ENCODE measurements at regions not wholly inside any gene's neighbourhood (a gene's known extent, or its start where the extent isn't known, plus 50 kb on each side); places are given as distances from the start of the nearest gene placed in this dataset.

DNA sequence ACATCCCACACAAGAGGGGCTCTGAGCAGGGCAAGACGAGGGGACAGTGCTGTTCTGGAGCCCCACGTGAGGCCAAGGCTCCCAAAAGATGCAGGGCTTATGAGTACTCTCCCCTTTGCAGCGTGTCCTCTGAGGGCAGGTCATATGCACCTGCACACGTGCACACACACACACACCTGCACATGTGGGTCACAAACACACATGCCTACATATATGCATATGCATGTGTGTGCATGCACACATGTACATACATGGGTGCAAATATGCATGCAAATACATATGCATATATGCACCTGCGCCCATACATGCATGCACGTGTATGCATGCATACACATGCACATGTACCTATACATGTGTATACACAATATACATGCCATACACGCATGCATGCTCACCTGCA lies 197.9 kb downstream of the NPHP4 start (continued):
- TF ChIP-seq TCF7L2 (IDR thresholded peaks at IDR 0.05; ENCODE audit: borderline replicate concordance, extremely low read depth, insufficient read depth, insufficient read length) (no peak), JUND (IDR thresholded peaks at IDR 0.05) (no peak), SRF (IDR thresholded peaks at IDR 0.05; ENCODE audit: low read depth) (no peak), ZNF274 (IDR thresholded peaks at IDR 0.05; ENCODE audit: low read depth, low read length) (no peak), FOSL1 (IDR thresholded peaks at IDR 0.05; ENCODE audit: low read depth) (no peak), POLR2AphosphoS5 (IDR thresholded peaks at IDR 0.05; ENCODE audit: low read depth, low read length) (no peak), SP1 (IDR thresholded peaks at IDR 0.05; ENCODE audit: low read depth) (no peak), SIN3A (IDR thresholded peaks at IDR 0.05; ENCODE audit: low read depth) (no peak)
- TF ChIP-seq, protein P1, sequence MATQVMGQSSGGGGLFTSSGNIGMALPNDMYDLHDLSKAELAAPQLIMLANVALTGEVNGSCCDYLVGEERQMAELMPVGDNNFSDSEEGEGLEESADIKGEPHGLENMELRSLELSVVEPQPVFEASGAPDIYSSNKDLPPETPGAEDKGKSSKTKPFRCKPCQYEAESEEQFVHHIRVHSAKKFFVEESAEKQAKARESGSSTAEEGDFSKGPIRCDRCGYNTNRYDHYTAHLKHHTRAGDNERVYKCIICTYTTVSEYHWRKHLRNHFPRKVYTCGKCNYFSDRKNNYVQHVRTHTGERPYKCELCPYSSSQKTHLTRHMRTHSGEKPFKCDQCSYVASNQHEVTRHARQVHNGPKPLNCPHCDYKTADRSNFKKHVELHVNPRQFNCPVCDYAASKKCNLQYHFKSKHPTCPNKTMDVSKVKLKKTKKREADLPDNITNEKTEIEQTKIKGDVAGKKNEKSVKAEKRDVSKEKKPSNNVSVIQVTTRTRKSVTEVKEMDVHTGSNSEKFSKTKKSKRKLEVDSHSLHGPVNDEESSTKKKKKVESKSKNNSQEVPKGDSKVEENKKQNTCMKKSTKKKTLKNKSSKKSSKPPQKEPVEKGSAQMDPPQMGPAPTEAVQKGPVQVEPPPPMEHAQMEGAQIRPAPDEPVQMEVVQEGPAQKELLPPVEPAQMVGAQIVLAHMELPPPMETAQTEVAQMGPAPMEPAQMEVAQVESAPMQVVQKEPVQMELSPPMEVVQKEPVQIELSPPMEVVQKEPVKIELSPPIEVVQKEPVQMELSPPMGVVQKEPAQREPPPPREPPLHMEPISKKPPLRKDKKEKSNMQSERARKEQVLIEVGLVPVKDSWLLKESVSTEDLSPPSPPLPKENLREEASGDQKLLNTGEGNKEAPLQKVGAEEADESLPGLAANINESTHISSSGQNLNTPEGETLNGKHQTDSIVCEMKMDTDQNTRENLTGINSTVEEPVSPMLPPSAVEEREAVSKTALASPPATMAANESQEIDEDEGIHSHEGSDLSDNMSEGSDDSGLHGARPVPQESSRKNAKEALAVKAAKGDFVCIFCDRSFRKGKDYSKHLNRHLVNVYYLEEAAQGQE (IDR thresholded peaks at IDR 0.05; ENCODE audit: low read depth) = no peak

GRCh38 chr1:5793516-5793915 lies 198.7 kb downstream of the NPHP4 start:
- H3K36me3 ChIP-seq (ENCODE audit: control insufficient read depth in 1 of 2, insufficient read depth in 2 of 2, low read length in 2 of 2) = no peaks in the 10 kb centered on the region
- H3K4me2 ChIP-seq (ENCODE audit: low read length) = no peak overlapping the region
- H3K9me3 ChIP-seq (ENCODE audit: control insufficient read depth in 1 of 2, insufficient read depth in 1 of 2, low read depth in 1 of 2, low read length in 2 of 2) = no peaks in the 10 kb centered on the region
- DNase-seq (ENCODE audit: low read depth, low spot score) (no peak), ATAC-seq (no peak)
- H3K27ac ChIP-seq (ENCODE audit: low read depth, low read length) = no peak overlapping the region
- intact Hi-C loops (cut with micrococcal nuclease) = no loop called here
- POLR2A ChIA-PET = no interaction called here
- RAD21 ChIA-PET (ENCODE audit: low non-redundant PET in 1 of 2, low total read pairs in 2 of 2, uncharacterized antibody in 2 of 2, unreplicated experiment in 2 of 2) = no interaction called here
- CTCF ChIA-PET = no interaction called here
- no TSS peak for BruUV-seq (replicated peaks)
- H2AFZ ChIP-seq (ENCODE audit: low read depth, low read length, poor library complexity, severe bottlenecking) = no peak overlapping the region
- peaks cover 38% of the 10 kb centered on the region for H3K27me3 ChIP-seq (ENCODE audit: insufficient read depth, low read length)
- no peaks in the 10 kb centered on the region for H4K20me1 ChIP-seq (ENCODE audit: insufficient read depth)
- no peaks in the 10 kb centered on the region for H3K4me1 ChIP-seq (ENCODE audit: control insufficient read depth in 1 of 2, insufficient read depth in 2 of 2, low read length in 2 of 2)
- no peak overlapping the region for H3K9ac ChIP-seq (ENCODE audit: low read length)
- H3K9me2 ChIP-seq (ENCODE audit: insufficient read depth) = no peaks in the 10 kb centered on the region
- H3K79me2 ChIP-seq (ENCODE audit: insufficient read depth, low read length) = no peaks in the 10 kb centered on the region
- H3K4me3 ChIP-seq (replicated peaks in 1 of 2; ENCODE audit: low read depth in 1 of 2, low read length in 2 of 2) = no peak overlapping the region
- TF ChIP-seq EZH2 (IDR thresholded peaks at IDR 0.05) = no peak
- no peak for TF ChIP-seq EGR1 (IDR thresholded peaks at IDR 0.05; ENCODE audit: low read depth)
- no peak for TF ChIP-seq CEBPB (IDR thresholded peaks at IDR 0.05; ENCODE audit: low read depth)
- no peak for TF ChIP-seq RAD21 (IDR thresholded peaks at IDR 0.05; ENCODE audit: low read depth)
- TF ChIP-seq SP1 (IDR thresholded peaks at IDR 0.05; ENCODE audit: low read depth) = no peak

All from HCT116 (cell line).